Posterior vena cava (tissue), 2 donors: ENCODE measurements at regions not wholly inside any gene's neighbourhood (a gene's known extent, or its start where the extent isn't known, plus 50 kb on each side); places are given as distances from the start of the nearest gene placed in this dataset.
"Not testable (repeated sequence)": the region's sequence is repeated elsewhere in the genome, so short reads cannot be mapped to it uniquely, and the experiment has no call there.

Experiments used
- DNase-seq: peaks from one replicate; pipeline ENCODE4 v3.0.0-alpha.2; 2020; ENCODE audit warnings: low spot score
- intact Hi-C, 2 donors: fragments of 100-400 bp; cut with DNase I; formaldehyde crosslinking; loops; one replicate each; pipeline versions ENCODE4 v1.14.1 to v1.14.2; 2022 to 2023
- donor health status: DM: yes; HTN: yes; CAD: no.
- donor health status: DM: yes; HTN: yes; CAD: no.

GRCh38 chr7:36045830-36046341 lies 107.2 kb upstream of the EEPD1 start:
- intact Hi-C loops = loop anchor here in 1 of 2 donors (10.0 kb wide), 1 partner anchor 169 kb away; no protein-coding TSS in a partner anchor
- DNase-seq = no peak

GRCh38 chr7:36047091-36047658 lies 105.9 kb upstream of the EEPD1 start:
- DNase-seq = no peak
- intact Hi-C loops = loop anchor here in 1 of 2 donors (10.0 kb wide), 1 partner anchor 168 kb away; no protein-coding TSS in a partner anchor

GRCh38 chr7:36048141-36048901 lies 104.7 kb upstream of the EEPD1 start:
- DNase-seq = no peak
- intact Hi-C loops = loop anchor here in 1 of 2 donors (10.0 kb wide), 1 partner anchor 166 kb away; no protein-coding TSS in a partner anchor

- DNase-seq = no peak
Observed at GRCh38 chr7:36048902-36049240, 104.2 kb upstream of the EEPD1 start.

GRCh38 chr7:36051501-36051900 lies 101.6 kb upstream of the EEPD1 start:
- DNase-seq = no peak
- intact Hi-C loops = no loop called here

More at GRCh38 chr7:36048902-36049240, 104.2 kb upstream of the EEPD1 start:
- intact Hi-C loops = loop anchor here in 1 of 2 donors (10.0 kb wide), 1 partner anchor 166 kb away; no protein-coding TSS in a partner anchor

- intact Hi-C loops = no loop called here
- no peak for DNase-seq
Observed at GRCh38 chr7:36053589-36053988, 99.5 kb upstream of the EEPD1 start.

GRCh38 chr7:36054637-36055036 lies 98.4 kb upstream of the EEPD1 start:
- DNase-seq = no peak
- intact Hi-C loops = no loop called here

GRCh38 chr7:36055207-36055606 lies 97.8 kb upstream of the EEPD1 start:
- intact Hi-C loops = no loop called here
- DNase-seq = no peak

- no peak for DNase-seq
- intact Hi-C loops = no loop called here
Observed at GRCh38 chr7:36057323-36057722, 95.7 kb upstream of the EEPD1 start.

- intact Hi-C loops = no loop called here
- DNase-seq = no peak
Observed at GRCh38 chr7:36058020-36058592, 94.9 kb upstream of the EEPD1 start.

GRCh38 chr7:36060388-36060787 lies 92.7 kb upstream of the EEPD1 start:
- intact Hi-C loops = loop anchor here in 1 of 2 donors (10.0 kb wide), 1 partner anchor 554 kb away; no protein-coding TSS in a partner anchor
- not testable (repeated sequence) for DNase-seq

GRCh38 chr7:36062154-36062815 lies 90.8 kb upstream of the EEPD1 start:
- intact Hi-C loops = loop anchor here in 1 of 2 donors (10.0 kb wide), 1 partner anchor 553 kb away; no protein-coding TSS in a partner anchor
- DNase-seq = no peak

GRCh38 chr7:36064676-36065075 lies 88.4 kb upstream of the EEPD1 start:
- intact Hi-C loops = loop anchor here in 1 of 2 donors (10.0 kb wide), 1 partner anchor 550 kb away; no protein-coding TSS in a partner anchor
- DNase-seq = no peak

- intact Hi-C loops = loop anchor here in 1 of 2 donors (10.0 kb wide), 1 partner anchor 549 kb away; no protein-coding TSS in a partner anchor
- not testable (repeated sequence) for DNase-seq
Observed at GRCh38 chr7:36065563-36066342, 87.3 kb upstream of the EEPD1 start.

- DNase-seq = no peak
- intact Hi-C loops = loop anchor here in 1 of 2 donors (10.0 kb wide), 1 partner anchor 548 kb away; no protein-coding TSS in a partner anchor
Observed at GRCh38 chr7:36066343-36066664, 86.8 kb upstream of the EEPD1 start.

GRCh38 chr7:36070230-36070629 lies 82.8 kb upstream of the EEPD1 start:
- intact Hi-C loops = no loop called here
- no peak for DNase-seq

GRCh38 chr7:36071605-36072004 lies 81.4 kb upstream of the EEPD1 start:
- DNase-seq = no peak
- intact Hi-C loops = no loop called here

GRCh38 chr7:36072620-36073019 lies 80.4 kb upstream of the EEPD1 start:
- no peak for DNase-seq
- intact Hi-C loops = no loop called here

- DNase-seq = no peak
- intact Hi-C loops = no loop called here
Observed at GRCh38 chr7:36075561-36075960, 77.5 kb upstream of the EEPD1 start.
